A673 (cell line): ENCODE measurements at regions not wholly inside any gene's neighbourhood (a gene's known extent, or its start where the extent isn't known, plus 50 kb on each side); places are given as distances from the start of the nearest gene placed in this dataset.

Source experiments
- BruUV-seq: library from RNA; stranded (reverse); fragments of 400-500 nt; replicated peaks from 2 replicates; lab custom pipeline; 2021; lab: Mats Ljungman, UMichigan
- CTCF ChIA-PET: fragments of 300-600 bp; sonication (Branson Sonifier 250); formaldehyde crosslinking; loops from one replicate; lab custom pipeline; 2022; ENCODE audit warnings: antibody characterized with exemption; lab: Charles Lee
- POLR2A ChIA-PET: fragments of 300-600 bp; sonication (Branson Sonifier 250); formaldehyde crosslinking; loops from one replicate; lab custom pipeline; 2022; ENCODE audit warnings: antibody characterized with exemption; ENCODE audit not compliant: low non-redundant PET; lab: Charles Lee
- DNase-seq: peaks from one replicate; pipeline ENCODE4 v3.0.0-alpha.2; 2015; ENCODE audit warnings: low spot score
- H3K27ac ChIP-seq: fragments of 200-600 bp; sonication (generic); 2 replicates; pipeline ENCODE4 v1.5.1; 2016; ENCODE audit warnings: mixed run types, low read depth, mild to moderate bottlenecking, mixed read lengths, antibody characterized with exemption, low read length; ENCODE audit not compliant: poor library complexity, severe bottlenecking
- H3K27me3 ChIP-seq: fragments of 200-600 bp; sonication (generic); replicated peaks from 2 replicates; pipeline ENCODE4 v1.6.1; 2017; ENCODE audit warnings: mixed run types, low read depth, mild to moderate bottlenecking, mixed read lengths, antibody characterized with exemption, low read length; ENCODE audit not compliant: insufficient read depth, poor library complexity
- H3K36me3 ChIP-seq: fragments of 200-600 bp; sonication (generic); 2 replicates; pipeline ENCODE4 v1.6.1; 2016; ENCODE audit warnings: mixed run types, mild to moderate bottlenecking, mixed read lengths, antibody characterized with exemption, low read length; ENCODE audit not compliant: insufficient read depth, poor library complexity, severe bottlenecking
- H3K4me1 ChIP-seq: fragments of 200-600 bp; sonication (generic); 2 replicates; pipeline ENCODE4 v1.6.1; 2017; ENCODE audit warnings: mixed run types, mild to moderate bottlenecking, mixed read lengths, antibody characterized with exemption, low read length; ENCODE audit not compliant: insufficient read depth, poor library complexity, severe bottlenecking
- H3K4me3 ChIP-seq: fragments of 200-600 bp; sonication (generic); 2 replicates; pipeline ENCODE4 v1.5.1; 2016; ENCODE audit warnings: low read depth, mixed run types, mild to moderate bottlenecking, mixed read lengths, low read length; ENCODE audit not compliant: poor library complexity, severe bottlenecking
- H3K9me3 ChIP-seq: fragments of 200-600 bp; sonication (generic); 2 replicates; pipeline ENCODE4 v1.6.1; 2016; ENCODE audit warnings: mixed run types, low read depth, mild to moderate bottlenecking, mixed read lengths, antibody characterized with exemption, low read length; ENCODE audit not compliant: poor library complexity, severe bottlenecking
- CTCF ChIP-seq: fragments of 300-800, 200-600 bp; sonication (generic); conservative IDR thresholded peaks from 2 replicates; pipeline ENCODE4 v1.5.1; 2017; ENCODE audit warnings: low read depth, mild to moderate bottlenecking, antibody characterized with exemption, low read length, moderate library complexity, mixed read lengths
- EZH2 ChIP-seq: fragments of 200-600 bp; sonication (generic); IDR thresholded peaks from 2 replicates; pipeline ENCODE4 v1.6.1; 2017; ENCODE audit warnings: borderline replicate concordance, low read depth, mild to moderate bottlenecking, mixed read lengths, antibody characterized with exemption, low read length; ENCODE audit not compliant: poor library complexity, severe bottlenecking
- intact Hi-C: fragments of 100-400 bp; cut with micrococcal nuclease; formaldehyde crosslinking; loops from one replicate; pipeline ENCODE4 v1.10.0; 2022; ENCODE audit not compliant: unreplicated experiment

- intact Hi-C loops, result no loop called here
Observed at GRCh38 chr1:229839800-229840199, 213.8 kb downstream of the URB2 start.

GRCh38 chr1:229841230-229841629 is 215.2 kb downstream of the URB2 start:
- intact Hi-C loops, result no loop called here
- no peak overlapping the region for H3K27ac ChIP-seq
- H3K4me3 ChIP-seq, result no peak overlapping the region
- DNase-seq, result peak; percentile 21
- no TSS peak for BruUV-seq
- H3K27me3 ChIP-seq, result no peaks in the 10 kb centered on the region
- H3K9me3 ChIP-seq, result no peaks in the 10 kb centered on the region
- no peaks in the 10 kb centered on the region for H3K36me3 ChIP-seq
- CTCF ChIA-PET, result no interaction called here
- TF ChIP-seq CTCF (no peak), EZH2 (no peak)
- POLR2A ChIA-PET, result no interaction called here
- H3K4me1 ChIP-seq, result no peaks in the 10 kb centered on the region

More at GRCh38 chr1:229839800-229840199, 213.8 kb downstream of the URB2 start:
- Histone ChIP-seq H3K4me1 (no peaks in the 10 kb centered on the region), H3K4me3 (no peak overlapping the region), H3K9me3 (no peaks in the 10 kb centered on the region), H3K27ac (no peak overlapping the region), H3K36me3 (no peaks in the 10 kb centered on the region), H3K27me3 (no peaks in the 10 kb centered on the region)
- no TSS peak for BruUV-seq
- TF ChIP-seq CTCF (peak; percentile 21; the same call in 1 of the 2 replicates), EZH2 (no peak)
- ChIA-PET POLR2A (no interaction called here), CTCF (no interaction called here)
- DNase-seq, result no peak

- TF ChIP-seq CTCF, result no peak
- no peak for TF ChIP-seq EZH2
- Histone ChIP-seq H3K36me3 (no peaks in the 10 kb centered on the region), H3K27me3 (no peaks in the 10 kb centered on the region), H3K27ac (no peak overlapping the region), H3K4me3 (no peak overlapping the region), H3K9me3 (no peaks in the 10 kb centered on the region), H3K4me1 (no peaks in the 10 kb centered on the region)
- CTCF ChIA-PET, result no interaction called here
- POLR2A ChIA-PET, result no interaction called here
- intact Hi-C loops, result no loop called here
- BruUV-seq, result no TSS peak
- no peak for DNase-seq
Observed at GRCh38 chr1:229842302-229843255, 216.5 kb downstream of the URB2 start.
